ENCODE measurements at regions not wholly inside any gene's neighbourhood (a gene's known extent, or its start where the extent isn't known, plus 50 kb on each side); places are given as distances from the start of the nearest gene placed in this dataset.

DNA sequence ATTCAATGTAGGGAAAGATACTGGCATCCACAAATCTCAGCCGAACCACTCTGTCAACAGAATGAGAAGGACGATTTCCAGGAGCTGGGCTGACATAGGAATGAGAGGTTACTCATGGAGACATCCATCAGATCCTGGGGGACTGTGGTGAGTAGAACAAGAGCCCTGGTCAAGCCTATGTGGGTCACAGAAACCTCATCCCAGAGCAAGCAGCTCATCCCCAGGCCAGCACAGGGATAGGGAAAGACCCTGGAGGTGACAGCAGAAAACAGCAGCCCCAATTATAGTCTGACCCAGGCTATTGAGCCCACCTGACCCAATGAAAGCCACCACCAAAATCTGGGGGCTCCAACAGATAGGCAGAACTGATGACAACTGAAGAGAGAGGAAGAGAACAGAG lies 128.0 kb upstream of the SERPIND1 start:
- Histone ChIP-seq H4K91ac (ENCODE audit: low read depth, low read length, poor library complexity) (no peak overlapping the region), H2AFZ (ENCODE audit: low read length) (no peak overlapping the region), H3K14ac (ENCODE audit: low read length) (no peak overlapping the region), H2BK120ac (ENCODE audit: low read depth, low read length) (no peak overlapping the region), H3K4me1 (ENCODE audit: control insufficient read depth in 2 of 2, insufficient read depth in 1 of 2, low read depth in 1 of 2, low read length in 2 of 2) (peaks cover 0 to 3% of the 10 kb centered on the region in 2 donors), H3K9me3 (replicated peaks in 1 of 2; ENCODE audit: control insufficient read depth in 2 of 2, insufficient read depth in 1 of 2, low read depth in 1 of 2, low read length in 2 of 2) (no peaks in the 10 kb centered on the region), H3K18ac (ENCODE audit: low read length) (no peak overlapping the region), H3K79me1 (ENCODE audit: low read depth, low read length) (no peaks in the 10 kb centered on the region), H2AK5ac (ENCODE audit: low read depth, low read length) (no peak overlapping the region), H3K4ac (ENCODE audit: low read length) (no peak overlapping the region), H2BK5ac (ENCODE audit: low read length) (no peak overlapping the region), H3K4me3 (ENCODE audit: low read length in 2 of 2) (no peak overlapping the region), H3K4me2 (ENCODE audit: insufficient read depth, low read length, poor library complexity, severe bottlenecking) (no peak overlapping the region), H3K36me3 (replicated peaks in 1 of 2; ENCODE audit: control insufficient read depth in 2 of 2, insufficient read depth in 2 of 2, low read length in 2 of 2) (no peaks in the 10 kb centered on the region), H3K27ac (replicated peaks; ENCODE audit: low read length) (no peak overlapping the region), H3K23ac (ENCODE audit: low read depth, low read length, poor library complexity) (no peak overlapping the region), H2BK15ac (ENCODE audit: low read length) (no peak overlapping the region), H2BK12ac (ENCODE audit: low read length) (no peak overlapping the region), H3K9ac (ENCODE audit: low read depth, low read length, poor library complexity) (no peak overlapping the region), H4K8ac (ENCODE audit: low read depth, low read length) (no peak overlapping the region), H3K27me3 (ENCODE audit: control insufficient read depth in 3 of 3, insufficient read depth in 3 of 3, low read depth in 1 of 3, low read length in 3 of 3) (no peaks in the 10 kb centered on the region)
- no CpG with 5 or more reads among the region's 2 CpGs for WGBS, 2 donors (ENCODE audit: extremely low coverage in 2 of 2, insufficient read length in 2 of 2, insufficient replicate concordance in 1 of 2)
- DNase-seq (ENCODE audit: low spot score), result no peak

DNA sequence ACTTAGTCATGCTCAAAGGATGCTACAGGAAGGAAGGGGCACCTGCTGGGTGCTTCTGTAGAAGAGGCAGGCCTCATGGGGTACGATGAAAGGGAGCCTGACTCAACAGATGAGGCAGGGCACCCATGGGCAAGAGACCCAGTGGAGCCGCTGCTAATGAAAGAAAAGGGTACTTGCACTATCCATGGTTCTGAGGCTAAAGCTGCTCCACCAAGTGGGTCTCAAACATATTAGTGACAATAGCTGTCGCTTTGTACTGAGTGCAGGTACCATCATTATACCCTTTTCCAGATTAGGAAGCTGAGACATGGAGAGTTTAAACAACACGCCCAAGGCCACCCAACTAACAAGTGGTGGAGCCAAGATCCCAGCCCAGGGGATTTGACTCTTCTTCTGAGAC lies 127.5 kb upstream of the SERPIND1 start:
- Histone ChIP-seq H4K8ac (ENCODE audit: low read depth, low read length) (no peak overlapping the region), H3K18ac (ENCODE audit: low read length) (no peak overlapping the region), H3K9ac (ENCODE audit: low read depth, low read length, poor library complexity) (no peak overlapping the region), H3K4me3 (ENCODE audit: low read length in 2 of 2) (no peak overlapping the region), H3K9me3 (replicated peaks in 1 of 2; ENCODE audit: control insufficient read depth in 2 of 2, insufficient read depth in 1 of 2, low read depth in 1 of 2, low read length in 2 of 2) (no peaks in the 10 kb centered on the region), H2AK5ac (ENCODE audit: low read depth, low read length) (no peak overlapping the region), H2BK5ac (ENCODE audit: low read length) (no peak overlapping the region), H3K79me1 (ENCODE audit: low read depth, low read length) (no peaks in the 10 kb centered on the region), H3K36me3 (replicated peaks in 1 of 2; ENCODE audit: control insufficient read depth in 2 of 2, insufficient read depth in 2 of 2, low read length in 2 of 2) (no peaks in the 10 kb centered on the region), H2AFZ (ENCODE audit: low read length) (no peak overlapping the region), H2BK15ac (ENCODE audit: low read length) (no peak overlapping the region), H3K14ac (ENCODE audit: low read length) (no peak overlapping the region), H2BK120ac (ENCODE audit: low read depth, low read length) (no peak overlapping the region), H3K4ac (ENCODE audit: low read length) (no peak overlapping the region), H2BK12ac (ENCODE audit: low read length) (no peak overlapping the region), H3K4me2 (ENCODE audit: insufficient read depth, low read length, poor library complexity, severe bottlenecking) (no peak overlapping the region), H3K27ac (replicated peaks; ENCODE audit: low read length) (no peak overlapping the region), H3K23ac (ENCODE audit: low read depth, low read length, poor library complexity) (no peak overlapping the region), H3K27me3 (ENCODE audit: control insufficient read depth in 3 of 3, insufficient read depth in 3 of 3, low read depth in 1 of 3, low read length in 3 of 3) (no peaks in the 10 kb centered on the region), H4K91ac (ENCODE audit: low read depth, low read length, poor library complexity) (no peak overlapping the region), H3K4me1 (ENCODE audit: control insufficient read depth in 2 of 2, insufficient read depth in 1 of 2, low read depth in 1 of 2, low read length in 2 of 2) (peaks cover 2 to 4% of the 10 kb centered on the region in 2 donors)
- no peak for DNase-seq (ENCODE audit: low spot score)
- WGBS, 2 donors (ENCODE audit: extremely low coverage in 2 of 2, insufficient read length in 2 of 2, insufficient replicate concordance in 1 of 2), result no CpG with 5 or more reads among the region's 4 CpGs

GRCh38 chr22:20646906-20647305 lies 127.0 kb upstream of the SERPIND1 start:
- Histone ChIP-seq H3K18ac (ENCODE audit: low read length) (no peak overlapping the region), H3K4ac (ENCODE audit: low read length) (no peak overlapping the region), H3K27me3 (ENCODE audit: control insufficient read depth in 3 of 3, insufficient read depth in 3 of 3, low read depth in 1 of 3, low read length in 3 of 3) (no peaks in the 10 kb centered on the region), H3K23ac (ENCODE audit: low read depth, low read length, poor library complexity) (peak overlapping the region; percentile 34), H3K14ac (ENCODE audit: low read length) (no peak overlapping the region), H3K9ac (ENCODE audit: low read depth, low read length, poor library complexity) (no peak overlapping the region), H3K4me3 (ENCODE audit: low read length in 2 of 2) (no peak overlapping the region), H3K27ac (replicated peaks; ENCODE audit: low read length) (no peak overlapping the region), H2BK5ac (ENCODE audit: low read length) (no peak overlapping the region), H3K36me3 (replicated peaks in 1 of 2; ENCODE audit: control insufficient read depth in 2 of 2, insufficient read depth in 2 of 2, low read length in 2 of 2) (no peaks in the 10 kb centered on the region), H4K8ac (ENCODE audit: low read depth, low read length) (no peak overlapping the region), H2AK5ac (ENCODE audit: low read depth, low read length) (no peak overlapping the region), H2BK15ac (ENCODE audit: low read length) (no peak overlapping the region), H3K9me3 (replicated peaks in 1 of 2; ENCODE audit: control insufficient read depth in 2 of 2, insufficient read depth in 1 of 2, low read depth in 1 of 2, low read length in 2 of 2) (no peaks in the 10 kb centered on the region), H3K79me1 (ENCODE audit: low read depth, low read length) (no peaks in the 10 kb centered on the region), H2BK12ac (ENCODE audit: low read length) (no peak overlapping the region), H2AFZ (ENCODE audit: low read length) (no peak overlapping the region), H3K4me2 (ENCODE audit: insufficient read depth, low read length, poor library complexity, severe bottlenecking) (no peak overlapping the region), H2BK120ac (ENCODE audit: low read depth, low read length) (no peak overlapping the region), H3K4me1 (ENCODE audit: control insufficient read depth in 2 of 2, insufficient read depth in 1 of 2, low read depth in 1 of 2, low read length in 2 of 2) (peaks cover 2 to 4% of the 10 kb centered on the region in 2 donors), H4K91ac (ENCODE audit: low read depth, low read length, poor library complexity) (no peak overlapping the region)
- no CpG with 5 or more reads among the region's 3 CpGs for WGBS, 2 donors (ENCODE audit: extremely low coverage in 2 of 2, insufficient read length in 2 of 2, insufficient replicate concordance in 1 of 2)
- DNase-seq (ENCODE audit: low spot score), result no peak

DNA sequence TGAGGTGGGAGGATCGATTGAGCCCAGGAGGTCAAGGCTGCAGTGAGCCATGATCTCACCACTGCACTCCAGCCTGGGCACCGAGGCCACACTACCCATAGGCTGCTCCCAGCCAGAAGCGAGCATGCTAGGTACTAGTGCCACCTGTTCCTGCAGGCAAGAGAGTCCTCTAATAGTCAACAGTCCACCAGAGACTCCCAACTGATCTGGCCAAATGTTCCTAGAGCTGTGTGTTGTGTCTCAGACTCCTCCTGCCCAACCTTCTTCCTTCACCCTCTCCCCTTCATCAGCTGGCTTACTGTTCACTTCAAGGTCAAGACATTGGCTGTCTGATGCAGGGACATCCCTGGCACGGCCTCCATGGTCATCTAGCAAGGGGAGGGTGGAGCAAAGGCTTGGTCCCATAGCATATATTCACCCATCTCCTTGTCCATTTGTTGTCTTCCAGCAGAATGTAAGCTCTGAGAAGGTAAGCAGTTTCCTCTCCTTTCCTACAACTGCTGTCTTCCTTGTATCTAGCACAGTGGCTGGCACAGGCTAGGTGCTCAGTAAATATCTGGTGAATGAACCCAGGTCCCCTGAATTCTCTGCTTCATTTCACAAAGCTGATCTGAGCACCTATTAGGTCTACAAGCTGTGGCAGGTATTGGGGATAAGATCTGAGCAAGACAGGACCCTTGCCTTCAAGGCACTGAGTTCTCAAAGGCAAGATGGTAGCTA lies 126.2 kb upstream of the SERPIND1 start:
- no peak overlapping the region for H2AFZ ChIP-seq (ENCODE audit: low read length)
- DNase-seq (ENCODE audit: low spot score), result no peak
- no peak overlapping the region for H4K91ac ChIP-seq (ENCODE audit: low read depth, low read length, poor library complexity)
- H3K36me3 ChIP-seq (replicated peaks in 1 of 2; ENCODE audit: control insufficient read depth in 2 of 2, insufficient read depth in 2 of 2, low read length in 2 of 2), result no peaks in the 10 kb centered on the region
- peak overlapping the region; percentile 78 for H4K8ac ChIP-seq (ENCODE audit: low read depth, low read length)
- H3K23ac ChIP-seq (ENCODE audit: low read depth, low read length, poor library complexity), result peak overlapping the region; percentile 59
- peak overlapping the region; percentile 63 for H2BK15ac ChIP-seq (ENCODE audit: low read length)
- no CpG with 5 or more reads among the region's 4 CpGs for WGBS, 2 donors (ENCODE audit: extremely low coverage in 2 of 2, insufficient read length in 2 of 2, insufficient replicate concordance in 1 of 2)
- H3K27me3 ChIP-seq (ENCODE audit: control insufficient read depth in 3 of 3, insufficient read depth in 3 of 3, low read depth in 1 of 3, low read length in 3 of 3), result no peaks in the 10 kb centered on the region
- no peak overlapping the region for H3K27ac ChIP-seq (replicated peaks; ENCODE audit: low read length)
- H3K9me3 ChIP-seq (replicated peaks in 1 of 2; ENCODE audit: control insufficient read depth in 2 of 2, insufficient read depth in 1 of 2, low read depth in 1 of 2, low read length in 2 of 2), result peaks cover 0 to 5% of the 10 kb centered on the region in 2 donors
- no peak overlapping the region for H3K14ac ChIP-seq (ENCODE audit: low read length)
- no peak overlapping the region for H2BK5ac ChIP-seq (ENCODE audit: low read length)
- H3K4me3 ChIP-seq (ENCODE audit: low read length in 2 of 2), result no peak overlapping the region
- no peak overlapping the region for H2AK5ac ChIP-seq (ENCODE audit: low read depth, low read length)
- no peak overlapping the region for H2BK12ac ChIP-seq (ENCODE audit: low read length)
- peaks cover 2 to 4% of the 10 kb centered on the region in 2 donors for H3K4me1 ChIP-seq (ENCODE audit: control insufficient read depth in 2 of 2, insufficient read depth in 1 of 2, low read depth in 1 of 2, low read length in 2 of 2)
- no peak overlapping the region for H3K9ac ChIP-seq (ENCODE audit: low read depth, low read length, poor library complexity)
- no peak overlapping the region for H2BK120ac ChIP-seq (ENCODE audit: low read depth, low read length)
- H3K79me1 ChIP-seq (ENCODE audit: low read depth, low read length), result no peaks in the 10 kb centered on the region
- no peak overlapping the region for H3K4ac ChIP-seq (ENCODE audit: low read length)
- no peak overlapping the region for H3K4me2 ChIP-seq (ENCODE audit: insufficient read depth, low read length, poor library complexity, severe bottlenecking)
- H3K18ac ChIP-seq (ENCODE audit: low read length), result no peak overlapping the region

All from neuronal stem cell (in vitro differentiated cells).